K562 (cell line): ENCODE measurements at regions not wholly inside any gene's neighbourhood (a gene's known extent, or its start where the extent isn't known, plus 50 kb on each side); places are given as distances from the start of the nearest gene placed in this dataset.

Source experiments
- ATAC-seq: fragments of 200-7000 bp; cut with Tn5 transposase; 3 replicates; pipeline ENCODE4 v1.9.1; 2020; ENCODE audit warnings: moderate library complexity
- BruUV-seq: library from RNA; stranded (reverse); fragments of 400-500 nt; replicated peaks from 2 replicates; lab custom pipeline; 2021; lab: Mats Ljungman, UMichigan
- CTCF ChIA-PET: fragments of 300-600 bp; formaldehyde crosslinking; extraction: SDS; loops from one replicate; lab custom pipeline; 2021; ENCODE audit warnings: low intra/inter-chr PET ratio; lab: Yijun Ruan, JAX
- POLR2A ChIA-PET: fragments of 300-600, 350-650 bp; sonication (Branson Sonifier 250); formaldehyde crosslinking; extraction: SDS; loops from one replicate; lab custom pipeline; 2021; ENCODE audit warnings: antibody characterized with exemption, inconsistent platforms; lab: Yijun Ruan, JAX
- DNase-seq, 4 experiments: peaks; one replicate each; pipeline versions ENCODE4 v3.0.0 to v3.0.0-alpha.2; 2011 to 2018; ENCODE audit warnings: low spot score in 3 of 4, mixed read lengths in 3 of 4; ENCODE audit errors: extremely low read depth in 1 of 4
- FAIRE-seq: peaks from 2 replicates; lab custom pipeline; 2011; peaks lifted over from hg19 to GRCh38; lab: Jason Lieb, UNC
- H2AFZ ChIP-seq: 2 replicates; pipeline ENCODE4 v1.6.0; 2011; ENCODE audit warnings: low read depth, low read length, control low read depth, inconsistent platforms
- H3K27ac ChIP-seq: fragments of 200-600 bp; 3 replicates; pipeline ENCODE4 v1.8.0; 2011; ENCODE audit warnings: low read depth, mild to moderate bottlenecking, control low read depth, inconsistent platforms, low read length, moderate library complexity, mixed read lengths; ENCODE audit errors: extremely low read depth
- H3K27me3 ChIP-seq, 2 experiments: fragments of 300-600 bp in 1 of 2; 2 replicates in 1 of 2; 3 replicates in 1 of 2; pipeline versions ENCODE4 v1.6.0 to v1.8.0; 2011; ENCODE audit warnings: inconsistent platforms in 2 of 2, low read length in 2 of 2, mild to moderate bottlenecking in 1 of 2, mixed read lengths in 1 of 2, moderate library complexity in 1 of 2; ENCODE audit not compliant: control insufficient read depth in 2 of 2, insufficient read depth in 2 of 2
- H3K36me3 ChIP-seq: fragments of 300-600 bp; 3 replicates; pipeline ENCODE4 v1.8.0; 2011; ENCODE audit warnings: mild to moderate bottlenecking, low read length, inconsistent platforms; ENCODE audit not compliant: control insufficient read depth, insufficient read depth
- H3K4me1 ChIP-seq, 2 experiments: fragments of 200-600 bp in 1 of 2; replicated peaks in 1 of 2; 2 replicates in 1 of 2; 3 replicates in 1 of 2; pipeline versions ENCODE4 v1.5.1 to v1.8.0; 2011; ENCODE audit warnings: inconsistent platforms in 2 of 2, low read length in 2 of 2, mild to moderate bottlenecking in 1 of 2, mixed read lengths in 1 of 2, moderate library complexity in 1 of 2; ENCODE audit not compliant: control insufficient read depth in 2 of 2, insufficient read depth in 2 of 2
- H3K4me2 ChIP-seq: 2 replicates; pipeline ENCODE4 v1.6.1; 2011; ENCODE audit warnings: low read length, control low read depth, inconsistent platforms, mixed read lengths; ENCODE audit not compliant: insufficient read depth
- H3K4me3 ChIP-seq: fragments of 200-600 bp; sonication (generic), shearing (Covaris generic); 2 replicates; pipeline ENCODE4 v1.5.1; 2016; ENCODE audit warnings: control low read depth, inconsistent platforms
- H3K79me2 ChIP-seq: fragments of 200-600 bp; 3 replicates; pipeline ENCODE4 v1.8.0; 2011; ENCODE audit warnings: low read length, inconsistent platforms; ENCODE audit not compliant: control insufficient read depth, insufficient read depth
- H3K9ac ChIP-seq, 2 experiments: 2 replicates each; pipeline versions ENCODE4 v1.6.0 to v1.6.1; 2011; ENCODE audit warnings: low read depth in 2 of 2, low read length in 2 of 2, control low read depth in 1 of 2, inconsistent platforms in 1 of 2, mild to moderate bottlenecking in 1 of 2, mixed read lengths in 1 of 2; ENCODE audit not compliant: insufficient read depth in 1 of 2
- H3K9me1 ChIP-seq: one replicate; pipeline ENCODE4 v1.6.0; 2011; ENCODE audit warnings: inconsistent platforms, mild to moderate bottlenecking, low read length, moderate library complexity; ENCODE audit not compliant: control insufficient read depth, insufficient read depth
- H3K9me3 ChIP-seq: replicated peaks from 2 replicates; pipeline ENCODE4 v1.5.1; 2011; ENCODE audit warnings: low read depth, low read length, inconsistent platforms; ENCODE audit not compliant: control insufficient read depth, insufficient read depth
- H4K20me1 ChIP-seq: replicated peaks from 2 replicates; pipeline ENCODE4 v1.6.1; 2011; ENCODE audit warnings: low read length, inconsistent platforms, mixed read lengths; ENCODE audit not compliant: control insufficient read depth, insufficient read depth
- BCL6 ChIP-seq: fragments of 250-450 bp; sonication (Bioruptor Pico); IDR thresholded peaks from 2 replicates; pipeline ENCODE4 v1.4.0; 2020
- BRCA1 ChIP-seq, 2 experiments: fragments of 450-650 bp in 1 of 2; sonication (generic) in 1 of 2; formaldehyde crosslinking in 1 of 2; IDR thresholded peaks; 2 replicates each; pipeline versions ENCODE4 v1.5.0 to v1.6.1; 2017 to 2020; ENCODE audit warnings: mild to moderate bottlenecking in 1 of 2, missing genetic modification reagents in 1 of 2
- BRF1 ChIP-seq: IDR thresholded peaks from 3 replicates; pipeline ENCODE4 v1.6.1; 2011; ENCODE audit warnings: borderline replicate concordance, mild to moderate bottlenecking; ENCODE audit not compliant: insufficient read length; ENCODE audit errors: extremely low read depth
- CEBPG ChIP-seq, 3 experiments: fragments of 200-800 bp in 1 of 3; sonication (Bioruptor generic) in 1 of 3; sonication (generic) in 1 of 3; formaldehyde crosslinking in 1 of 3; IDR thresholded peaks in 2 of 3; conservative IDR thresholded peaks in 1 of 3; 2 replicates each; pipeline versions ENCODE4 v1.6.1 to v1.8.0; 2016 to 2022; ENCODE audit warnings: missing compliant biosample characterization in 2 of 3, missing genetic modification characterization in 2 of 3, mild to moderate bottlenecking in 1 of 3, missing genetic modification reagents in 1 of 3
- ETV6 ChIP-seq, 3 experiments: fragments of 150-350 bp in 1 of 3; sonication (generic) in 1 of 3; formaldehyde crosslinking in 1 of 3; IDR thresholded peaks; 2 replicates each; pipeline versions ENCODE4 v1.6.1 to v1.8.0; 2014 to 2022; ENCODE audit warnings: borderline replicate concordance in 2 of 3, low read depth in 2 of 3, antibody characterized with exemption in 1 of 3, low read length in 1 of 3, mild to moderate bottlenecking in 1 of 3, missing genetic modification reagents in 1 of 3
- HLTF ChIP-seq: fragments of 450-650 bp; IDR thresholded peaks from 2 replicates; pipeline ENCODE4 v1.6.1; 2016
- MAFK ChIP-seq: IDR thresholded peaks from 2 replicates; pipeline ENCODE4 v1.6.1; 2011; ENCODE audit warnings: low read length, improper control_type of control experiment
- NCOA4 ChIP-seq: fragments of 450-650 bp; IDR thresholded peaks from 2 replicates; pipeline ENCODE4 v1.6.1; 2018; ENCODE audit warnings: mild to moderate bottlenecking; ENCODE audit not compliant: partially characterized antibody
- NONO ChIP-seq, 2 experiments: fragments of 200-400 bp in 1 of 2; fragments of 450-650 bp in 1 of 2; formaldehyde crosslinking in 1 of 2; IDR thresholded peaks; 2 replicates each; pipeline ENCODE4 v1.6.1; 2017; ENCODE audit warnings: low read depth in 2 of 2, mild to moderate bottlenecking in 2 of 2, moderate library complexity in 2 of 2, low read length in 1 of 2
- NR1H2 ChIP-seq: sonication (generic); formaldehyde crosslinking; IDR thresholded peaks from 2 replicates; pipeline ENCODE4 v1.4.0; 2020; ENCODE audit warnings: mild to moderate bottlenecking, missing genetic modification reagents
- POLR2B ChIP-seq: fragments of 450-650 bp; IDR thresholded peaks from 2 replicates; pipeline ENCODE4 v1.6.1; 2018; ENCODE audit warnings: low read depth; ENCODE audit not compliant: partially characterized antibody
- RBFOX2 ChIP-seq: fragments of 200-400 bp; formaldehyde crosslinking; IDR thresholded peaks from 2 replicates; pipeline ENCODE4 v1.6.1; 2017; ENCODE audit warnings: low read depth, mild to moderate bottlenecking, low read length, moderate library complexity
- SIN3A ChIP-seq, 2 experiments: fragments of 150-350 bp in 1 of 2; IDR thresholded peaks; 2 replicates each; pipeline ENCODE4 v1.6.1; 2011 to 2016; ENCODE audit warnings: borderline replicate concordance in 2 of 2, low read depth in 2 of 2, low read length in 2 of 2, mild to moderate bottlenecking in 2 of 2, moderate library complexity in 2 of 2; ENCODE audit not compliant: control insufficient read depth in 1 of 2
- SRSF9 ChIP-seq: fragments of 200-400 bp; formaldehyde crosslinking; IDR thresholded peaks from 2 replicates; pipeline ENCODE4 v1.6.1; 2017; ENCODE audit warnings: low read depth, low read length, borderline replicate concordance
- SUPT5H ChIP-seq: fragments of 450-650 bp; IDR thresholded peaks from 2 replicates; pipeline ENCODE4 v1.6.1; 2016
- YBX1 ChIP-seq: fragments of 450-650 bp; IDR thresholded peaks from 2 replicates; pipeline ENCODE4 v1.7.1; 2016; ENCODE audit warnings: mild to moderate bottlenecking
- ZNF408 ChIP-seq: fragments of 250-450 bp; sonication (Bioruptor Pico); IDR thresholded peaks from 2 replicates; pipeline ENCODE4 v1.4.0; 2020; ENCODE audit warnings: low read depth, mild to moderate bottlenecking, moderate library complexity
- ZNF583 ChIP-seq: fragments of 250-450 bp; sonication (Bioruptor Pico); IDR thresholded peaks from 2 replicates; pipeline ENCODE4 v1.4.0; 2020
- WGBS: fragments of 100-300 bp; shearing (Covaris generic); methylation state at CpG from one replicate; pipeline ENCODE4 v1.1.6; 2016; ENCODE audit warnings: low coverage, mixed read lengths; ENCODE audit not compliant: insufficient coverage; ENCODE audit errors: missing lambda C conversion rate; 5-methylcytosine and 5-hydroxymethylcytosine counted together
- in situ Hi-C: fragments of 300-500 bp; cut with MboI; formaldehyde crosslinking; loops from 4 replicates; pipeline ENCODE4 v1.15.0; 2018; ENCODE audit warnings: inconsistent platforms, mixed read lengths
- intact Hi-C: fragments of 100-400 bp; cut with micrococcal nuclease; formaldehyde crosslinking; loops from 2 replicates; pipeline ENCODE4 v1.14.2; 2022
- TF ChIP-seq, protein P1 (sequence below): IDR thresholded peaks from 2 replicates; pipeline ENCODE4 v1.6.1; 2011; ENCODE audit not compliant: insufficient read length; ENCODE audit errors: extremely low read depth
- TF ChIP-seq, protein P2 (sequence below): IDR thresholded peaks from 3 replicates; pipeline ENCODE4 v1.6.1; 2011; ENCODE audit warnings: borderline replicate concordance, mild to moderate bottlenecking, moderate library complexity; ENCODE audit not compliant: insufficient read length; ENCODE audit errors: extremely low read depth

DNA sequence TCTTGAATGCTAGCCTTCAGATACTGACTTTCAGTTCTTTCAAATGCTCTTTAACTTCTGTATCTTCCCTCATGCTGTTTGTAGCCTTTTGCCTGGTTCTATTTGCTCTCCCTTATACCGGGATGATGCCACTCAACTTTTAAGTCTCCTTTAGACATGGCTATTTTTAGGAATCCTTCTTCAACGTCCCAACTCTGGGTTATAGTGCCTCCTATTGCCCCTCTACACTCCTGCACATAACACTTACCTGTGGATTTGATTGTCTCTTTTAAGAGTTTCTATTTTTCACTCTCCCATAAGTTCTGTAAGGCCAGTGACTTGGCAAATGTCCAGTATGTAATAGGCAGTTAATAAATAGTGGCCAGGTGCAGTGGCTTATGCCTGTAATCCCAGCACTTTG is 343.0 kb downstream of the KLF5 start:
- in situ Hi-C loops = loop anchor here (25.0 kb wide), 1 partner anchor 589 kb away; no protein-coding TSS in a partner anchor
- Histone ChIP-seq H3K9me1 (no peaks in the 10 kb centered on the region), H3K9me3 (no peaks in the 10 kb centered on the region), H3K36me3 (no peaks in the 10 kb centered on the region), H3K79me2 (no peaks in the 10 kb centered on the region), H3K27me3 (no peaks in the 10 kb centered on the region), H3K4me3 (no peak overlapping the region), H3K4me1 (no peaks in the 10 kb centered on the region), H3K27ac (no peak overlapping the region), H4K20me1 (no peaks in the 10 kb centered on the region), H3K9ac (no peak overlapping the region), H2AFZ (no peak overlapping the region), H3K4me2 (no peak overlapping the region)
- no TSS peak for BruUV-seq
- WGBS = 0% methylated on average over 2 of the region's 2 CpGs
- POLR2A ChIA-PET = no interaction called here
- CTCF ChIA-PET = no interaction called here
- DNase-seq (no peak), ATAC-seq (no peak), FAIRE-seq (no peak)
- intact Hi-C loops = no loop called here
- TF ChIP-seq, protein P1, sequence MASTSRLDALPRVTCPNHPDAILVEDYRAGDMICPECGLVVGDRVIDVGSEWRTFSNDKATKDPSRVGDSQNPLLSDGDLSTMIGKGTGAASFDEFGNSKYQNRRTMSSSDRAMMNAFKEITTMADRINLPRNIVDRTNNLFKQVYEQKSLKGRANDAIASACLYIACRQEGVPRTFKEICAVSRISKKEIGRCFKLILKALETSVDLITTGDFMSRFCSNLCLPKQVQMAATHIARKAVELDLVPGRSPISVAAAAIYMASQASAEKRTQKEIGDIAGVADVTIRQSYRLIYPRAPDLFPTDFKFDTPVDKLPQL = no peak
- TF ChIP-seq MAFK (no peak), BRF1 (no peak), POLR2B (no peak), ETV6 (IDR thresholded peaks at IDR 0.05; ENCODE audit: borderline replicate concordance in 1 of 2, low read depth in 2 of 2, low read length in 1 of 2) (no peak), ETV6 (CRISPR knock-in tag; IDR thresholded peaks at IDR 0.05; ENCODE audit: borderline replicate concordance) (no peak), NONO (IDR thresholded peaks at IDR 0.05; ENCODE audit: low read depth in 2 of 2, low read length in 1 of 2) (no peak), BCL6 (no peak), YBX1 (no peak), SUPT5H (no peak), SIN3A (IDR thresholded peaks at IDR 0.05; ENCODE audit: borderline replicate concordance in 2 of 2, control insufficient read depth in 1 of 2, low read depth in 2 of 2, low read length in 2 of 2) (no peak), ZNF583 (no peak), RBFOX2 (no peak), SRSF9 (no peak), HLTF (no peak), ZNF408 (CRISPR knock-in tag) (no peak), NR1H2 (no peak), NCOA4 (no peak), BRCA1 (IDR thresholded peaks at IDR 0.05) (no peak), BRCA1 (CRISPR knock-in tag; IDR thresholded peaks at IDR 0.05) (no peak), CEBPG (CRISPR knock-in tag; IDR thresholded peaks at IDR 0.05) (no peak), CEBPG (tag; conservative IDR thresholded peaks at IDR 0.05 in 1 of 2, IDR thresholded peaks at IDR 0.05 in 1 of 2) (no peak)
- TF ChIP-seq, protein P2, sequence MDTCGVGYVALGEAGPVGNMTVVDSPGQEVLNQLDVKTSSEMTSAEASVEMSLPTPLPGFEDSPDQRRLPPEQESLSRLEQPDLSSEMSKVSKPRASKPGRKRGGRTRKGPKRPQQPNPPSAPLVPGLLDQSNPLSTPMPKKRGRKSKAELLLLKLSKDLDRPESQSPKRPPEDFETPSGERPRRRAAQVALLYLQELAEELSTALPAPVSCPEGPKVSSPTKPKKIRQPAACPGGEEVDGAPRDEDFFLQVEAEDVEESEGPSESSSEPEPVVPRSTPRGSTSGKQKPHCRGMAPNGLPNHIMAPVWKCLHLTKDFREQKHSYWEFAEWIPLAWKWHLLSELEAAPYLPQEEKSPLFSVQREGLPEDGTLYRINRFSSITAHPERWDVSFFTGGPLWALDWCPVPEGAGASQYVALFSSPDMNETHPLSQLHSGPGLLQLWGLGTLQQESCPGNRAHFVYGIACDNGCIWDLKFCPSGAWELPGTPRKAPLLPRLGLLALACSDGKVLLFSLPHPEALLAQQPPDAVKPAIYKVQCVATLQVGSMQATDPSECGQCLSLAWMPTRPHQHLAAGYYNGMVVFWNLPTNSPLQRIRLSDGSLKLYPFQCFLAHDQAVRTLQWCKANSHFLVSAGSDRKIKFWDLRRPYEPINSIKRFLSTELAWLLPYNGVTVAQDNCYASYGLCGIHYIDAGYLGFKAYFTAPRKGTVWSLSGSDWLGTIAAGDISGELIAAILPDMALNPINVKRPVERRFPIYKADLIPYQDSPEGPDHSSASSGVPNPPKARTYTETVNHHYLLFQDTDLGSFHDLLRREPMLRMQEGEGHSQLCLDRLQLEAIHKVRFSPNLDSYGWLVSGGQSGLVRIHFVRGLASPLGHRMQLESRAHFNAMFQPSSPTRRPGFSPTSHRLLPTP = no peak
